GM12873 (cell line): ENCODE measurements at regions not wholly inside any gene's neighbourhood (a gene's known extent, or its start where the extent isn't known, plus 50 kb on each side); places are given as distances from the start of the nearest gene placed in this dataset.

Source experiments
- CTCF ChIP-seq: IDR thresholded peaks from 2 replicates; pipeline ENCODE4 v1.5.1; 2012; ENCODE audit warnings: low read depth, mild to moderate bottlenecking, moderate library complexity, low read length, control low read depth; ENCODE audit not compliant: insufficient read depth; ENCODE audit errors: missing control alignments

- TF ChIP-seq CTCF: no peak
Measured at GRCh38 chr6:92687278-92687677, 732.1 kb downstream of the EPHA7 start.

- TF ChIP-seq CTCF: no peak
Measured at GRCh38 chr6:92684386-92684785, 735.0 kb downstream of the EPHA7 start.

- no peak for TF ChIP-seq CTCF
Measured at GRCh38 chr6:92683748-92684147, 735.6 kb downstream of the EPHA7 start.

GRCh38 chr6:92682516-92683398 lies 736.6 kb downstream of the EPHA7 start:
- TF ChIP-seq CTCF: no peak

- no peak for TF ChIP-seq CTCF
Measured at GRCh38 chr6:92681401-92681800, 738.0 kb downstream of the EPHA7 start.

- no peak for TF ChIP-seq CTCF
Measured at GRCh38 chr6:92667843-92668242, 751.5 kb downstream of the EPHA7 start.

GRCh38 chr6:92648364-92649086 lies 770.8 kb downstream of the EPHA7 start:
- no peak for TF ChIP-seq CTCF
